ENCODE measurements at regions not wholly inside any gene's neighbourhood (a gene's known extent, or its start where the extent isn't known, plus 50 kb on each side); places are given as distances from the start of the nearest gene placed in this dataset.

DNA sequence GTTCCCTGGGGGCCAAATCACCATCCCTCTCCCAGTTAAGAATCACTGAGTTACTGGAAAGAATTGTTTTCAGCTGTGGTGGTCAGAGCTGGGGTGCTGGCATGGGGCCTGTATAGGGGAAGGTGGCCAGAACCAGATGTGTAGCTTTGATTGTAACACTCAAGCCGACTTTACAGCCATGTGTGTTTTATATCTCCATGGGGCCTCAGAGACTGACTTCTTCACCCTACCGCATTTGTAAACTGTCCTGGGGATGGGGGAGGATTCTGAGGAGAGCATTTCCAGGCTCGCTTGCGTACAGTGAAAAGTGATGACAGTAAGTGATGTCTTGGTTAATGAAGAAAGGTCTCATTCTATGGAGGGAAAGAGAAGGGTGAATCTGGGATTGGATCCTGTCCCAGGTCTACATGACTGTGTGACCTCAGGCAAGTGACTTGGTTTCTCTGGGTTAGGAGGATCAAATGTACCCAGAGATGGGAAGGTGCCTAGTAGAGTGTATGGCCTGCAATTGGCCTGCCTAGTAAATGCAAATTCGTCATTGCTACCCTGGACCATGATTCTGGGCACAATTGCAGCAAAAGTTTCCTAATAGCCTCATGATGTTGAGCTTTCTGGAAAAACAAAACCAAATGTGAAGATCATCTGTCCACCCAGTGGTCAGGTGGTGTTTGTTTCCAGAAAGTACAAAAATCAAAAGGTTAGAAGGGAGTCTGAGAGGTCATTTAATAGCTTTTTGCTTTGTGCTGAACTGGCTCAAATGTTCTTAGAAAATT is 49.7 kb upstream of the RCC2 start:
- Histone ChIP-seq H3K36me3 (no peaks in the 10 kb centered on the region), H3K27ac (no peak overlapping the region), H3K9me3 (no peaks in the 10 kb centered on the region), H3K4me3 (no peak overlapping the region), H3K27me3 (peaks cover 0 to 11% (median 0%) of the 10 kb centered on the region in 9 donors), H3K4me1 (no peaks in the 10 kb centered on the region)
- DNase-seq (peak in 1 of 5 donors; percentile 0), ATAC-seq (no peak)
- WGBS, 4 donors: 65 to 76% (median 74%) methylated on average over 5 of the region's 5 CpGs
- TF ChIP-seq, protein P1, sequence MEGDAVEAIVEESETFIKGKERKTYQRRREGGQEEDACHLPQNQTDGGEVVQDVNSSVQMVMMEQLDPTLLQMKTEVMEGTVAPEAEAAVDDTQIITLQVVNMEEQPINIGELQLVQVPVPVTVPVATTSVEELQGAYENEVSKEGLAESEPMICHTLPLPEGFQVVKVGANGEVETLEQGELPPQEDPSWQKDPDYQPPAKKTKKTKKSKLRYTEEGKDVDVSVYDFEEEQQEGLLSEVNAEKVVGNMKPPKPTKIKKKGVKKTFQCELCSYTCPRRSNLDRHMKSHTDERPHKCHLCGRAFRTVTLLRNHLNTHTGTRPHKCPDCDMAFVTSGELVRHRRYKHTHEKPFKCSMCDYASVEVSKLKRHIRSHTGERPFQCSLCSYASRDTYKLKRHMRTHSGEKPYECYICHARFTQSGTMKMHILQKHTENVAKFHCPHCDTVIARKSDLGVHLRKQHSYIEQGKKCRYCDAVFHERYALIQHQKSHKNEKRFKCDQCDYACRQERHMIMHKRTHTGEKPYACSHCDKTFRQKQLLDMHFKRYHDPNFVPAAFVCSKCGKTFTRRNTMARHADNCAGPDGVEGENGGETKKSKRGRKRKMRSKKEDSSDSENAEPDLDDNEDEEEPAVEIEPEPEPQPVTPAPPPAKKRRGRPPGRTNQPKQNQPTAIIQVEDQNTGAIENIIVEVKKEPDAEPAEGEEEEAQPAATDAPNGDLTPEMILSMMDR (IDR thresholded peaks at IDR 0.05): no peak
- TF ChIP-seq POLR2A (IDR thresholded peaks at IDR 0.05): no peak
- intact Hi-C loops (cut with DNase I): loop anchor here in 2 of 10 donors (5.0 kb wide), 1 partner anchor 67 kb away; no protein-coding TSS in a partner anchor
